Lung (tissue), 11 donors: ENCODE measurements at regions not wholly inside any gene's neighbourhood (a gene's known extent, or its start where the extent isn't known, plus 50 kb on each side); places are given as distances from the start of the nearest gene placed in this dataset.

ENCODE experiments used
- ATAC-seq: fragments of 200-7000 bp; cut with Tn5 transposase; one replicate; pipeline ENCODE4 v1.9.1; 2020; ENCODE audit warnings: moderate number of reproducible peaks; ENCODE audit not compliant: insufficient read depth, low FRiP score
- DNase-seq, 3 donors: peaks; one replicate each; pipeline ENCODE4 v3.0.0-alpha.2; 2013 to 2017
- H3K27ac ChIP-seq, 2 donors: one replicate each; pipeline ENCODE4 v1.5.1; 2013; ENCODE audit warnings: mild to moderate bottlenecking in 2 of 2, moderate library complexity in 2 of 2, control low read depth in 1 of 2, inconsistent platforms in 1 of 2, low read depth in 1 of 2, low read length in 1 of 2
- H3K27me3 ChIP-seq, 3 donors: one replicate each; pipeline ENCODE4 v1.5.1; 2013; ENCODE audit warnings: low read length in 2 of 3; ENCODE audit not compliant: control insufficient read depth in 3 of 3, insufficient read depth in 3 of 3
- H3K36me3 ChIP-seq, 4 donors: one replicate each; pipeline ENCODE4 v1.5.1; 2013; ENCODE audit warnings: low read length in 4 of 4, mild to moderate bottlenecking in 1 of 4, moderate library complexity in 1 of 4; ENCODE audit not compliant: control insufficient read depth in 4 of 4, insufficient read depth in 4 of 4
- H3K4me1 ChIP-seq, 5 donors: one replicate each; pipeline ENCODE4 v1.5.1; 2013; ENCODE audit warnings: low read length in 5 of 5, mild to moderate bottlenecking in 2 of 5, moderate library complexity in 1 of 5; ENCODE audit not compliant: control insufficient read depth in 5 of 5, insufficient read depth in 5 of 5
- H3K4me3 ChIP-seq: one replicate; pipeline ENCODE4 v1.5.1; 2013; ENCODE audit warnings: mild to moderate bottlenecking, control low read depth, moderate library complexity
- H3K9ac ChIP-seq, 2 donors: one replicate each; pipeline ENCODE4 v1.5.1; 2013; ENCODE audit warnings: low read length in 2 of 2, control low read depth in 1 of 2; ENCODE audit not compliant: insufficient read depth in 1 of 2
- H3K9me3 ChIP-seq, 4 donors: one replicate each; pipeline ENCODE4 v1.5.1; 2013; ENCODE audit warnings: low read length in 3 of 4, mild to moderate bottlenecking in 1 of 4, moderate library complexity in 1 of 4; ENCODE audit not compliant: control insufficient read depth in 4 of 4, insufficient read depth in 3 of 4
- CTCF ChIP-seq: IDR thresholded peaks from 2 replicates; pipeline ENCODE4 v1.5.1; 2012; ENCODE audit warnings: mild to moderate bottlenecking; ENCODE audit errors: control extremely low read depth, extremely low read depth
- WGBS, 2 donors: extraction: QIAGEN DNeasy Blood & Tissue Kit; methylation state at CpG; one replicate each; pipeline ENCODE4 v1.1.7; 2013; 5-methylcytosine and 5-hydroxymethylcytosine counted together
- donor health status: control.
- donor health status: control.
- donor health status: Bipolar disorder and iron deficiency.
- donor health status: healthy.
- donor health status: DM: yes; HTN: yes; CAD: no.

- 60 to 70% methylated on average over 7 of the region's 7 CpGs for WGBS, 2 donors
- ATAC-seq, result no peak
- Histone ChIP-seq H3K36me3 (no peaks in the 10 kb centered on the region), H3K4me1 (peaks cover 0 to 10% (median 0%) of the 10 kb centered on the region in 5 donors), H3K27ac (no peak overlapping the region), H3K27me3 (no peaks in the 10 kb centered on the region), H3K9me3 (no peaks in the 10 kb centered on the region), H3K4me3 (no peak overlapping the region), H3K9ac (no peak overlapping the region)
- peak; percentile 73 to 86 (median 75) for DNase-seq
- no peak for TF ChIP-seq CTCF
These were observed 423.0 kb downstream of the RPS6KC1 start for GRCh38 chr1:213474054-213474453.

- no peaks in the 10 kb centered on the region for H3K27me3 ChIP-seq
- no peak overlapping the region for H3K4me3 ChIP-seq
- H3K36me3 ChIP-seq, result no peaks in the 10 kb centered on the region
- H3K9me3 ChIP-seq, result no peaks in the 10 kb centered on the region
- ATAC-seq (no peak), DNase-seq (no peak)
- no peaks in the 10 kb centered on the region for H3K4me1 ChIP-seq
- H3K9ac ChIP-seq, result no peak overlapping the region
- 81 to 85% methylated on average over 2 of the region's 2 CpGs for WGBS, 2 donors
- no peak for TF ChIP-seq CTCF
- no peak overlapping the region for H3K27ac ChIP-seq
These were observed 430.4 kb downstream of the RPS6KC1 start for GRCh38 chr1:213481395-213481794.

- Histone ChIP-seq H3K9ac (no peak overlapping the region), H3K36me3 (no peaks in the 10 kb centered on the region), H3K27ac (no peak overlapping the region), H3K9me3 (no peaks in the 10 kb centered on the region), H3K4me3 (no peak overlapping the region), H3K27me3 (peaks cover 0 to 2% (median 0%) of the 10 kb centered on the region in 3 donors), H3K4me1 (no peaks in the 10 kb centered on the region)
- TF ChIP-seq CTCF, result no peak
- WGBS, 2 donors, result 58 to 59% methylated on average over 3 of the region's 3 CpGs
- DNase-seq, result no peak
- ATAC-seq, result no peak
These were observed 433.3 kb downstream of the RPS6KC1 start for GRCh38 chr1:213484333-213484732.

GRCh38 chr1:213484758-213485157 lies 433.7 kb downstream of the RPS6KC1 start:
- Histone ChIP-seq H3K4me1 (no peaks in the 10 kb centered on the region), H3K27me3 (peaks cover 0 to 2% (median 0%) of the 10 kb centered on the region in 3 donors), H3K4me3 (no peak overlapping the region), H3K36me3 (no peaks in the 10 kb centered on the region), H3K9ac (no peak overlapping the region), H3K9me3 (no peaks in the 10 kb centered on the region), H3K27ac (no peak overlapping the region)
- 33 to 95% methylated on average over 1 of the region's 1 CpG for WGBS, 2 donors
- ATAC-seq (no peak), DNase-seq (no peak)
- no peak for TF ChIP-seq CTCF
